ENCODE measurements at regions not wholly inside any gene's neighbourhood (a gene's known extent, or its start where the extent isn't known, plus 50 kb on each side); places are given as distances from the start of the nearest gene placed in this dataset.

DNA sequence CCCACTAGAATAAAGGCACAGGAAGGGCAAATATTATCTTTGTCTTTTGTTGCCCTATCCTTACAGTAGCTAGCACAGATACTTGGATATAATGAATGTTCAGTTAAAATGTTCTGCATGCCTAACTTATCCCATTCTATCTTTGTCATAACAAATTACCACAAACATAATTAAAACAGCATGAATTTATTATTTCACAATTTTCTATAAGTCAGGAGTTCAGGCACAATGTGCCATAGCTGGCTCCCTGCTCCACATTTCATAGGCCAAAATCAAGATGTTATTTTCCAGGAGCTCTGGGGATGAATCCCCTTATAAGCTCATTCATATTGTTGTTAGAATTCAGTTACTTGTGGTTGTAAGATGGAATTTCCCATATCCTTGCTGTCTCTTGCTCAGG lies 975.5 kb downstream of the IGSF11 start:
- no peaks in the 10 kb centered on the region for H3K27me3 ChIP-seq
- DNase-seq (no peak), ATAC-seq (no peak)
- no peaks in the 10 kb centered on the region for H3K9me3 ChIP-seq
- H3K36me3 ChIP-seq: no peaks in the 10 kb centered on the region
- TF ChIP-seq, protein P1, sequence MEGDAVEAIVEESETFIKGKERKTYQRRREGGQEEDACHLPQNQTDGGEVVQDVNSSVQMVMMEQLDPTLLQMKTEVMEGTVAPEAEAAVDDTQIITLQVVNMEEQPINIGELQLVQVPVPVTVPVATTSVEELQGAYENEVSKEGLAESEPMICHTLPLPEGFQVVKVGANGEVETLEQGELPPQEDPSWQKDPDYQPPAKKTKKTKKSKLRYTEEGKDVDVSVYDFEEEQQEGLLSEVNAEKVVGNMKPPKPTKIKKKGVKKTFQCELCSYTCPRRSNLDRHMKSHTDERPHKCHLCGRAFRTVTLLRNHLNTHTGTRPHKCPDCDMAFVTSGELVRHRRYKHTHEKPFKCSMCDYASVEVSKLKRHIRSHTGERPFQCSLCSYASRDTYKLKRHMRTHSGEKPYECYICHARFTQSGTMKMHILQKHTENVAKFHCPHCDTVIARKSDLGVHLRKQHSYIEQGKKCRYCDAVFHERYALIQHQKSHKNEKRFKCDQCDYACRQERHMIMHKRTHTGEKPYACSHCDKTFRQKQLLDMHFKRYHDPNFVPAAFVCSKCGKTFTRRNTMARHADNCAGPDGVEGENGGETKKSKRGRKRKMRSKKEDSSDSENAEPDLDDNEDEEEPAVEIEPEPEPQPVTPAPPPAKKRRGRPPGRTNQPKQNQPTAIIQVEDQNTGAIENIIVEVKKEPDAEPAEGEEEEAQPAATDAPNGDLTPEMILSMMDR (IDR thresholded peaks at IDR 0.05): no peak
- TF ChIP-seq POLR2A (IDR thresholded peaks at IDR 0.05): no peak
- no peak overlapping the region for H3K4me3 ChIP-seq
- intact Hi-C loops (cut with DNase I): no loop called here
- no peak overlapping the region for H3K27ac ChIP-seq
- H3K4me1 ChIP-seq: no peaks in the 10 kb centered on the region

DNA sequence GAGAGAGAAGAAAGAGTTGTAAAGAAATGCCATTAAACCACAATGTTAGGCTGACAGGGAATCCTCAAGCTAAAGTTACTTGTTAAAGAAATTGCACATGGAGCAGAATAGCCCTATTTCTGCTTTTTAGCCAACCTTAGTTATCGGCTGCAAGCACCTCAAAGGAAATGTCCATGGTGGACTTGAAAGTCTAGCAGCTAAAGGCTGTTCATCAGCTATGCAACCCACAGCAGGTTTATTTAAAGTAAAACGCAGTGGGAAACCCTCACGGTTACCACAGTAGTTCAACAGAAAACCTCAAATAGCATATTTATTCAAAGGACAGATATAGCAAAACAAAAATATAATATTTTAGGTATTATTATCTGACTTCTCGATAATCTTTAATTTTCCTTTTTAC lies 967.2 kb downstream of the IGSF11 start:
- WGBS (ENCODE audit: insufficient coverage, low coverage, low lambda C conversion rate, missing lambda C conversion rate): 57% methylated on average over 3 of the region's 4 CpGs
- H3K36me3 ChIP-seq: no peaks in the 10 kb centered on the region
- H3K27ac ChIP-seq: no peak overlapping the region
- TF ChIP-seq, protein P1 (IDR thresholded peaks at IDR 0.05): no peak
- no peak for TF ChIP-seq POLR2A (IDR thresholded peaks at IDR 0.05)
- H3K27me3 ChIP-seq: no peaks in the 10 kb centered on the region
- H3K9me3 ChIP-seq: no peaks in the 10 kb centered on the region
- intact Hi-C loops (cut with DNase I): no loop called here
- no peak overlapping the region for H3K4me3 ChIP-seq
- H3K4me1 ChIP-seq: no peaks in the 10 kb centered on the region
- no peak for ATAC-seq
- no peak for DNase-seq

DNA sequence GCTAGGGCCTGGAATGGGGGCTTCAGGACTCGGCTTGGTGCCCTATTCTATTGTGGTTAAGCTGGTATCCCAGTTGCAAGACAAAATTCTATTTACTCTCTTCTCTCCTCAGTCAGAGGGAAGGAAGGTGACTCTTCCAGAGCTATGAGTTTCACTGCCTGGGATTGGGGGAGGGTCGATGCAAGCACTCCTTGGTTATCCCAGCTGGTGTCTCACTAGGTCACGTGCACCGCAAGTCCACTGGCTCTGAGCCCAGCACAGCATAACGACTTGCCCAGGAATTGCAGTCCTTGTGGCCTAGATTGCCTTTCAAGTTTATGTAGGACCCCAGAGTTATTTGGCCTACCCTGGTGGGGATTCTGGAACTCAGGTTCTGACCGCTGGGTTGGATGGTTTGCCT lies 958.8 kb downstream of the IGSF11 start:
- Histone ChIP-seq H3K27me3 (no peaks in the 10 kb centered on the region), H3K4me3 (no peak overlapping the region), H3K9me3 (no peaks in the 10 kb centered on the region), H3K4me1 (no peaks in the 10 kb centered on the region), H3K36me3 (no peaks in the 10 kb centered on the region), H3K27ac (no peak overlapping the region)
- intact Hi-C loops (cut with DNase I): no loop called here
- TF ChIP-seq, protein P1 (IDR thresholded peaks at IDR 0.05): no peak
- no peak for DNase-seq
- 13% methylated on average over 2 of the region's 6 CpGs for WGBS (ENCODE audit: insufficient coverage, low coverage, low lambda C conversion rate, missing lambda C conversion rate)
- no peak for ATAC-seq

DNA sequence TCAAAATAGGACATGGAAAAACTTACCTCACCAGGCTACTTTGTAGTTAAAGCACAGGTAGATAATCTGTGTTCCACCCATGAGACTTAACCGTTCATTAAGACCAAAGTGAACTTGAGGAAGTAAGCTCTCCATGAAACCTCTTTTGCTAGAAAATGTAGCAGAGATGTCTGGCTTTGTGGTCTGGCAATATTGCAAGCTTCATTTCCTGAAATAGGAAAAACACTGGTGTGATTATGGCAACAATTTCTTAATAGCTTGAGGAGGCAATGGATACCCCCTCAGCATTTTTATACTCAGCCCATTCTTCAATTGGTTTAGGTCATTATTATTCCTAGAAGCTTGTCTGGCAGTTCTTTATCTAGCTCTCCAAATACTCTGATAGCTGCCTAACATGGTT lies 957.3 kb downstream of the IGSF11 start:
- DNase-seq (no peak), ATAC-seq (no peak)
- Histone ChIP-seq H3K4me3 (no peak overlapping the region), H3K27me3 (no peaks in the 10 kb centered on the region), H3K36me3 (no peaks in the 10 kb centered on the region), H3K27ac (no peak overlapping the region), H3K4me1 (no peaks in the 10 kb centered on the region), H3K9me3 (no peaks in the 10 kb centered on the region)
- TF ChIP-seq, protein P1 (IDR thresholded peaks at IDR 0.05): no peak
- TF ChIP-seq POLR2A (IDR thresholded peaks at IDR 0.05): no peak
- intact Hi-C loops (cut with DNase I): no loop called here
- WGBS (ENCODE audit: insufficient coverage, low coverage, low lambda C conversion rate, missing lambda C conversion rate): 47% methylated on average over 1 of the region's 1 CpG

GRCh38 chr3:118080889-118081288 lies 953.8 kb downstream of the IGSF11 start:
- Histone ChIP-seq H3K9me3 (no peaks in the 10 kb centered on the region), H3K4me3 (no peak overlapping the region), H3K4me1 (no peaks in the 10 kb centered on the region), H3K27me3 (no peaks in the 10 kb centered on the region), H3K36me3 (no peaks in the 10 kb centered on the region), H3K27ac (no peak overlapping the region)
- intact Hi-C loops (cut with DNase I): no loop called here
- no peak for DNase-seq
- no peak for ATAC-seq
- WGBS (ENCODE audit: insufficient coverage, low coverage, low lambda C conversion rate, missing lambda C conversion rate): 50% methylated on average over 1 of the region's 1 CpG
- TF ChIP-seq, protein P1 (IDR thresholded peaks at IDR 0.05): no peak
- TF ChIP-seq POLR2A (IDR thresholded peaks at IDR 0.05): no peak

Measured in right lobe of liver (tissue), 6 donors.